ENCODE measurements at regions not wholly inside any gene's neighbourhood (a gene's known extent, or its start where the extent isn't known, plus 50 kb on each side); places are given as distances from the start of the nearest gene placed in this dataset.
"Not testable (repeated sequence)": the region's sequence is repeated elsewhere in the genome, so short reads cannot be mapped to it uniquely, and the experiment has no call there.

DNA sequence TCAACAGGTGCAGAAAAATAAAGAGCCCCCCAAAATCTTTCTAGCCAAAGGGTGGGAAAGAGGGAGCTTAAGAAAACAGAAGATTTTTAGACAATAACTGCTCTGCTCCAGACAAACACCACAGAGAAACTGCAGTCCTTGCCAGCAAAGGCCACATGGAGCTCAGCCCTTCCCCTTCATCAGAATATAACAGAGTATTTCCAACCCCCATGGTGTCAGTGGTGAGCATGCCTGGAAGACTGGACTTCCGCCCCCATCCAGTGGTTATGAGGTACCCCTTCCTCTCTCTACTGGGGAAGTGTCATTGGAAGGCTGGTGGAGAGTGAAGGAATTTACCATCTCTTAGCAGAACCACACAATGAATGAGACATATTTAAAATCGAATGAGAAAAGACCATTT, 1007.3 kb upstream of the CELF2 start:
- DNase-seq: no peak

DNA sequence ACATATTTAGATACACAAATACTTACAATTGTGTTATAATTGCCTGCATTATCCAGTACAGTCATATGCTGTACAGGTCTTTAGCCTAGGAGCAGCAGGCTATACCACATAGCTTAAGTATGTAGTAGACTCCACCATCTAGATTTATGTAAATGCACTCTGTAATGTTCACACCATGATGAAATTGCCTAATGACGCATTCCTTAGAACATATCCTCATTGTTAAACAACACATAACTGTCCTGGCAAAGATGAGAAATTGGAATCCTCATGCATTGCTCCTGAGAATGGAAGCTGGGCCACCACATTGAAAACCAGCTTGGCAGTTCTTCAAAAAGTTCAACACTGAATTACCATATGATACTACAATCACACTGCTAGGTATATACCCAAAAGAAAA, 1002.8 kb upstream of the CELF2 start:
- no peak for DNase-seq

DNA sequence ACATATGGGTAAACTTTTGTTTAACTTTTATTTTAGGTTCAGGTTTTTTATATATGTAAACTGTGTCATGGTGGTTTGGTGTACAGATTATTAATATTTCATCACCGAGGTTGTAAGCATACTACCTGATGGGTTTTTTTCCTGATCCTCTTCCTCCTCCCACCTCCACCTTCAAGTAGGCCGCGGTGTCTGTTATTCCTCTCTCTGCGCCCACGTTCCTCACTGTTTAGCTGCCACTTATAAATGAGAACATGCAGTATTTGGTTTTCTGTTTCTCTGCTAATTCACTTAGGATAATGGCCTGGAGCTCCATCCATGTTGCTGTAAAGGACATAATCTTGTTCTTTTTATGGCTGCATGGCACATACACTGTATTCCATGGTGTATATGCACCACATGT, 1000.0 kb upstream of the CELF2 start:
- no peak for DNase-seq

DNA sequence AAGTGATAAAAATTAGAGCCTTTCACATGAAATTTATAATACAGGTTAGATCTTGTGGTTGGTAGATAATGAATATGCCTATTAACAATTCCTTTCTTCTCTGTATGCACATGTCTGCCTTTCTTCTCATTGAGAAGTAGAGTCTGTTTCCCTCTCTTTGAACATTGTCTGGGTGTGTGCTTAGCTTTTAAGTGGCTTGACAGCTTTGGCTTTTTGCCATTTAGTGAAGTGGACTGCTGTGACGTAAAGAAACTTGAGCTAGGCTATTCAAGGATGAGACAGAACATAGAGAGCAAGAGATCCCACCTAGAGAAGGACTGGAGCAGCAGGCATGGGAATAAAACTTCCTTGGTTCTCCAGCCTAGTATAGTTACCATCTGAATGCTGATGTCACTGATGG, 996.7 kb upstream of the CELF2 start:
- DNase-seq: no peak

DNA sequence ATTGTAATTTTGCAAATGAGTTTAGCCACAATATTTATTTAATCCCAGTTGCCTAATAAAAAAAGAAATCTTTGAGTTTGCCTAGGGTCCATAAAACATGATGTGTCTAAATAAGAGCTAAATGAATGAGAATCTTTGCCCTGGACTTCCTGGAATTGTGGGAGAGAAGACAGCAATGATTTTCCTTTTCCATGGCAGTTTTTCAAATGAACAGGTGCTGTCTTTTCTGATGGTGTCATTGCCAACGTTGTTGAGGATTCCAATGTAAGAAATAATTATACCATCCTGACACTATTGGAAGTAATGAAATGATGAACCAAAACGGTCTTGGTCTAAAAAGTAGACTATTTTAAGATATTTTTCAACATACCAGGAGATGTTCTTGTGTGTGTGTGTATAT, 984.7 kb upstream of the CELF2 start:
- no peak for DNase-seq

DNA sequence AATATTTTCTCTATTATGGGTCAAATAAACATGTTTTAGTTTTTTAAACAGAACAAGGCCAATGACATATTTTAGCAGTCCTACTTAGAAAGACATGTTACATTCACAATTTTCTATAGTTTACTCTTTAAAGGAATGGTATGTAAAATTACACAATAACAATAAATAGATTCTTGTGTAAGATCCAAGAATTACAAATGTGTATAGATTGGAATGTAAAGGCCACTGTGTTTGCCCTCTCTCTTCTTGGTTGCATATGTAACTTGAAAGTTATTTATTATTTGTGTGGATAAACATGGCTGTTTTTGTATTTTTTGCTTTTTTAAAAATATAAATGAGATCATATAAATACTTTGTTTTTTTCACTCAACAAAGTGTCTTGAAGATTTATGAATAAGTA, 979.3 kb upstream of the CELF2 start:
- DNase-seq: no peak

DNA sequence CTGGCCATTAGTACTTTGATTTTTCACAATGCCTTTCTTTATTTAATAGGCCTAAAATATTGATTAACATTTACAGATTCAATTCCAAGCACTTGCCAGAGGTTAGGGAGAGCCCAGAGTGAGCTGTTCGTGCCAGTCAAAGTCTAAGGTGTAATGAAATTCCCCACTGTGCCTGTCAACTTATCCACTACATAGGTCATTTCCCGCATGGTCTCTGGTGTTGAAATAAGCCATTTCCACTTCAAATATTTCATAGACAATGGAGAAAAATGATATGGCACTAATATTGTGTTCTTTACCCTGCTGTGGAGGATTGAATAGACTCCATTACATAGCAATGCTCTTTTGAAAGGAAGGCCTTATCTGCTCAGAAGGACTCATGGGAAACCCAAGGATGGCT, 978.1 kb upstream of the CELF2 start:
- DNase-seq: no peak

DNA sequence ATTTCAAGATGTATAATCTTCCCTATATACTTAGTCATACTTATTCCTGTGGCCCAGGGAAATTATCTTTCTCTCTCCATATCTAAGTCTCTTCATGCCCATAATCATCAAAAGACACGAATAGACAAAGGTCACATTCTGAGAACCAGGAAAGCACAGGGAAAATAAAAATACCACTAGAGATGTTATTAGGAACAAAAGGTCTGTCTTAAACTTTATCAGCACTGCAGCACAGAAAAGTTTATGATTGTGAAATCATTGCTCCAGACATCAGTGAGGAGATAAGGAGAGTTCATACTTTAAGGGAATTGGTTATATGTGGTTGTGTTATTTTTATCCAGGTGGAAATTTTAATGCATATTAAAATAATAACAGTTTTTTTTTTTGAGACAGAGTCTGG, 974.6 kb upstream of the CELF2 start:
- no peak for DNase-seq

DNA sequence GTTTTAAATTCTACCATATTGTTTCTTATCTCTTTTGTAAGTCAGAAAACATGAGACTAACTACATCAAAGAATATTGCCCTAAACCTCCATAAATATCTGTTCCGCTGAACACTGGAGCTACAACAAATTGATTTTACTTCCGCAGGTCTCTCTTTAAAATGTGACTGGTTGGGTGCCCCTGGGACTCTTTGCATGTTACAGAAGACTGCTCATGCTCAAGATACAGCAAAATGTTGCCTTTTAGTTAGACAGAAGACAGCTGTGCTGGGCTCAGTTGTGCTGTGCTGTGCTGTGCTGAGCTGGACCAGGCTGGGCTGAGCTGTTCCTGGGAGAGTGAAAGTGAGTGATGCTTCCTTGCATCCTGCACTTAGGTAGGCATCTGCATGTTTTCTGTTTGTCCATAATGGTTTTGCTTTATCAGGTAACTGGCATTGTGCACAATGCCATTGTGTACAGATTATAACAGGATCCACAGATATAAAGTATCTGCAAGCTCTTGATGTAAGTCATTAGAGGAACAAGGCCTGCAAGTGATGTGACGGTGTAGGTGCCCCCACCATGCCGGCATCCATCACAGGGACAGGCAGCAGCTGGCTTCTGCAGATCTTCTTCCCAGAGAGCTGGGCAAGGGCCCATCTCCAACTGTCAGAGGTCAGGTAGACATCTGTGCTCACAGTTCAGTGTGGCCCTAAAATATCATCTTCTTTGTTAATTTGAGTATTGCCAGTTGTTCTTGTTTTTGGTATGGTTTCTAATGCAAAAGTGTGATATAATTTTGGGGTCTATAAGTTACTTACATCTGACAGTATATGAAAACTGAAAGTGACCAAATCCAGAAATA, 972.5 kb upstream of the CELF2 start:
- no peak for DNase-seq

DNA sequence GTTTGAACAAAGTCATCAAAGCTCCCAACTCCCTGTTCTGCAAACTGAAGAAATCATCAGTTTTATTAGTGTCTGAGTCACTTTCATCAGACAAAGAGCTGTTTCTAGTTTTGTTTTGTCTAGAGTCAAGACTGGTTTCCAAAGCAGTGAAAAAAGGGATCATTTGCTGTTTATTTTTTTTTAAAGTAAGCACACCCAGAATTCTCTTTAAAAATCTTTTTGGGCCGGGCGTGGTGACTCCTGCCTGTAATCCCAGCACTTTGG, 972.0 kb upstream of the CELF2 start:
- no peak for DNase-seq

DNA sequence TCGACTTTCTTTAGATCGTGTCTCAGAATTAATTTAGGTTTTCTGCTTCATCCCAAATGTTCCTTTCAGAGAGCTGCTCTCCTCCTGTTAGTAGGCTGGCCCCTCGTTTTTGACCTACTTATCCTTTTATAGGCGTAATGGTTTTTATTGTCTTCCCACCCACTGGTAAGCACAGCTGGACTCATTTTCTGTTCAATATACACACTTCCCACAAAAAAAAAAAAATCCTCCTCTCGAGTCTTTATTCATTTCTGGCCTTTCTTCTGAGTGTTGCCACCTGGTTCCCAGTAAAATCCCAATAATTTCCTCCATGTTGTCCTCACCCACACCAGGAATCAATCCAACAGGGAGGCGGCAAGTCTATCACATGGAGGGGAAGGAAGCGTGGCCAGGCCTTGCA, 970.2 kb upstream of the CELF2 start:
- DNase-seq: no peak

DNA sequence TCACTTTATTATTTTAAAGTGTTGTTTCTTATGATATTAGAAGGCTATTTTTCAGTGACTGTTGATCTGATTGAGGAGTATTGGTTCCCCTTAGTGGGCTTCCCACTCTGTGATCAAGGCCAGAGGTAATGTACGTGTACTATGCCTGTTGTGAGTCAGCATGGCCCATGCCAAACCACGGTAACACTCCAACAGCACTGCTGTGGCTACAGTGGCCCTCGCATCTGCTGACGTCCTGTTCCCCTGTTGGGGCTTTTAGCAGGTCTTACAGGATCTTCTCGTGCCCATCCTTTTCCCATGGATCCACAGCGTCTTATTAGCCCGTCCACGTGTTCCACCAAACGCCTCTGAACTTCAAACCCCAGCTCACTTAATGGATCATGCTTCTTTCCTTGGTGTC, 964.6 kb upstream of the CELF2 start:
- DNase-seq: no peak

DNA sequence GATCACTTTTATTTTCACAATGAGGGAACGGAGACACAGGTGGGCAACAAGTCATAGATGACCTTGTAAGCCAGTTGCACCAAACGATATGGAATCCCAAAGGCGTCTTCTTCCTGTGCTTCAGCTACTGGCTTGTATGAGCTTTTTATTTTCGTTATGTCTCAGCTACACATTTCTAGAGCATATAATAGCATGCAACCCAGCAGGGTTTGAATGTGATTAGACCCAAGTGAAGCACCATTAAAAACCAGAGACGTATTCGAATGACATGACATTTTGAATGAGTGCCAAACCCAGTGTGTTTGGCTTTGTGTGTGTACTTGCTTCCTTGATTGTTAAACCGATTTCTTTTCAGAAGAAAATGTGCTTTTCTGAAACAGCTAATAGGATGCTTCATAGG, 963.2 kb upstream of the CELF2 start:
- DNase-seq: no peak

DNA sequence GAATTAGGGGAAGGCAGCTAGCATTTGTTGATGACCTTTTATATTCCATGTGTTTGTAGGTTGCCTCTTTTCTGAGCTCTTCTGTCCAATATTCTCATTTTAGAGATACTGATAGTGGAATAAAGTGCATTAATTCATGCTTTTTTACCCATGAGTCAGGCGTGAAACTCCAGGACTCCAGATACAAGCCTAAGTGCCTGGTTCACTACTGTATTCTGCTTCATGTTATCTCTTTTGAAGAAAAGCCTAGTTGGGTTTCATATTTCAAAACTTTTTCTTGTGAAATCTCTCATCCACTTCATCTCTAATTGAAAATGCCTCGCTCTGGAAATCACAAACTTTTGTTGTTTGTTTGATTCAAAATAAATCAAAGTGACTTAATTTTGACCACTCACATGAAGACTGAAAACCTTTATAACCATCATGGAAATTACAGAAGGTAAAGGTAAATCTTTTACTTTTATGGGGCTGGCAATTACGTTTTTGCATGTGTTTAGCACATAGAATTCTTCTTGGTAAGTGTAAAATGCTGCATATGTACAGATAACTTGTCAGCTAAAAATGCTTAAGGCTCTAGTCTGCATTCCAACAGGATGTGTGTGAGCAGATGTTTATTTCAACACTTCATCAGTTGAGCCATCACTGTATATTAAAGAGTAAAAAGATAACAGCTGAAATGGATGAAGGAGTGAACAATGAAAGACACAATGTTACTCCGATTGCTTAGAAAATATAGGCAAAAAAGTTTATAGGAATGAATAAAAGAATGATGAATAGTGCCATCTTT, 961.8 kb upstream of the CELF2 start:
- DNase-seq: no peak

DNA sequence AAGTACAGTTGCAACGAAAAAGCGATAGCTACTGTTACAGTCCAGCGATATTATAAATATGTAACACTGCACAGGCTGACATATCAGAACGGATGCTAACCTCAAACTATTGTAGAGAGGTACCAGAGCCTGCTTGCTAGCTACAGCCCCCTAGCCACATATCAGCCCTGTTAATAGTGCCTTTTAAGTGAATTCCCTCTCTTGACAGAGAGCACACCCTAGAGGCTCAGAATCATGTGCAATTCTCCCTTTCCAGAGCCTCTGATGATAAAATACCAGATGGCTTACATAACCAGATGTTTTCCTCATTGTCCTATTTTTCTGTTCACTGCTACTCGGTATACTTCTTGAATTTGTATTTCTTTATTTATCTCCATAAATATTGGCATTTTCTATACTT, 960.7 kb upstream of the CELF2 start:
- DNase-seq: no peak

DNA sequence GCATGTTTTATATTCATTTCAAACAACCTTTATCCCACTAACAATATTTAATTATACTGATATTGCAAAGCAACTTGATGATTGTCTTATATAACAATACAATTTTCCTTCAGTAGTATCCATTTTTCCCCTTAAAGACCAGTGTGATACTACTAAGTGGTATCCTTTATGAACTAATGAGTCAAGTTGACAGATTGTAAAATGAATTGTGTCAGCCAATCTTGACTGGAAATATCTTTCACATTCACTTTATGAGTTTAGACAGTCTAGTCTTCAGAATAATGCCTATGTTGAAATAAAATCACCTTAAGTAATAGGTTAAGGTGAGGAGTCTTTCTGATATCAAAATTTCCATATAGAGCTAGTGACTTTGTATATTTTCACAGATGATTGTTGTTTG, 950.0 kb upstream of the CELF2 start:
- DNase-seq: no peak

DNA sequence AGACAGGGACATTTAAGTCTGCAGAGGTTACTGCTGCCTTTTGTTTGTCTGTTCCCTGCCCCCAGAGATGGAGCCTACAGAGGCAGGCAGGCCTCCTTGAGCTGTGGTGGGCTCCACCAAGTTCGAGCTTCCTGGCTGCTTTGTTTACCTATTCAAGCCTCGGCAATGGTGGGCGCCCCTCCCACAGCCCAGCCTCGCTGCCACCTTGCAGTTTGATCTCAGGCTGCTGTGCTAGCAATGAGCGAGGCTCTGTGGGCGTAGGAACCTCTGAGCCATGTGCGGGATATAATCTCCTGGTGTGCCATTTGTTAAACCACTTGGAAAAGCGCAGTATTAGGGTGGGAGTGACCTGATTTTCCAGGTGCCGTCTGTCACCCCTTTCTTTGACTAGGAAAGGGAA, 942.8 kb upstream of the CELF2 start:
- DNase-seq: not testable (repeated sequence)

DNA sequence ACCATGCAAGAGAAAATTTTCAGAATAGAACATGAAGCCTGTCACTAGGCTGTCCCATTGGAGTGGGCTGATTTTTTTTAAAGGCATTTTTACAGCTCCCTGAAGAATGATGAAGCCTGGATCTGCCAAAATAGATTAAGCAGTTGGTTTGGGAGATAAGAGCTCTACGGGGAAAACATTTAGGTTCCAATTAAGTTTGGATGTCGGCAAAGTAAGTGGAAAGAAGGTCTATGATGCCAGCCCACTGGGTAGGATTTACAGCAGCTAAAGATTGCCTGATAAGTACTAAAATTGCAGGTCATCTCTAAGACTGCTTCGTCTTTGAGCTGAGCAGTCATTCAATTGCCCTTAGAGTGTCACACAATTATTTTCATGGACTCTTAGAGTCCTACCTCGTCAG, 939.2 kb upstream of the CELF2 start:
- no peak for DNase-seq

DNA sequence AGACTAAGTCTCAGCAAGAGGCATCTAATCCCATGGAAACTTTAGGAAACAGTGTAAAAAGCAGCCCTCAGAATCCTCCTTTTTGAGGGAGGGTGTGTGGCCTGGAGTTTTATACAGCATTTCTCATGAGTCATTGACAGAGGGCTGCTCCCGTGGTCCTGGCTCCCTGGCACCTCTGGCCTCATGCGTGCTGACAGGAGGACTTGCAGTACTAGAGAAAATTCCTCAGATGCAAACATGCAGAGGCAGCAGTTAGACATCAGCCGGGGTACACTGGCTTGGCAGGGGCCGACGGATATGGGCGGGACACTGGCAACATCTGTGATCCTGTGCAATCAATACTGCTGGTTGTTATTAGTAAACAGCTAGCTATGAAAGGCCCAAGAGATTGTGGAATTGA, 925.1 kb upstream of the CELF2 start:
- DNase-seq: no peak

DNA sequence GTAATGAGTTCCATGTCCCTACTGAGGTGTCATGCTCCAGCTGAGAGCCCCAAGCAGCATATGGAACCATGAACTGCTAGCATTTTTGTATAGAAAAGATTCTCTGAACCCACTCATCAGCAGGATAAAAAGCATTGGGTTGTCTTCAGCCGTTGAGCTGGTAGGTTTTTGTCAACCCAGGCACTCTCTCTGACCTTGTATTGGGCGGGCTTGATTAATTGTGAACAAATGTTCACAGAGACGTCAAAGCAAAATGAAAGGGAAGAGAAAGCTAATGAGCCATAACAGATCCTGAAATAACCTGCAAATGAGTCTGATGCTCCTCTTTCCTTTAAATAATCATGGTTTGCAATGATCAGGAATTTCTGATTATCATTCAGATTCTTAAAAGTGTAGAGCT, 924.7 kb upstream of the CELF2 start:
- DNase-seq: no peak

DNA sequence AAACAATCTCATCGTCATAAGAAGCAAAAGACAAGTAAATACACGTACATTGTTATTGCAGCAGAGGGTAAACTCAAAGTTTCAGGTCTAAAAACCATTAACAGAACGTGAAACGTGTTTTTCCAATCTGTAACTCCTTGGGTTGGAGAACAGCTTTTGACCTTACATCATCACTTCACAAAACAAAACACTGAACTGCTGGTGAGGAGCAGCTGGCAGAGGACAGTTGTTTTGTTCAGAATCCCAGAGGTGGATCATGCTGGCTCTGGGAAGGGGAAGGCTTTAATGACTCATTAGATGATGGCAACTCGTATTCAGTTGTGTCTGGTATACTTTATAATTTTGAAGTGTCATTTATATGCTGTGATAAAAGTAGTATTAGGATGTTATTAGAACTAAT, 923.0 kb upstream of the CELF2 start:
- no peak for DNase-seq

DNA sequence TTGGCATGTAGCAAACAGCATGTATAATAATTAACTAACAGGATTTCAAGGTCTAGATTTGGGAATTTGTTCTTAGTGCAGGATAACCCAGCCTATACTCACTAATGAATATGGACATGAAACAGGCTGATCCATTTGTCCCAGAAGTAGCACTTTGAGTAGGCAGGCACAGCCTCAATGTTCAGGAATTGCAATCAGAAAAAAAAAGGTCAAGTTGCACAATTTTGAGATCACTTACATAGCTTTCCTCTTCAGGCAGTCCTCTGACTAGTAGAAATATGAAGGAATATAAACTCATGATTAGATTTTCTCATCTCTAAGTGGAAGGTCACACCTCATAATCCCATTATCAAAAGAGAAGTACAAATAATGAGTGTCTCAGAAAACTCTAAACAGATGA, 921.4 kb upstream of the CELF2 start:
- DNase-seq: no peak

DNA sequence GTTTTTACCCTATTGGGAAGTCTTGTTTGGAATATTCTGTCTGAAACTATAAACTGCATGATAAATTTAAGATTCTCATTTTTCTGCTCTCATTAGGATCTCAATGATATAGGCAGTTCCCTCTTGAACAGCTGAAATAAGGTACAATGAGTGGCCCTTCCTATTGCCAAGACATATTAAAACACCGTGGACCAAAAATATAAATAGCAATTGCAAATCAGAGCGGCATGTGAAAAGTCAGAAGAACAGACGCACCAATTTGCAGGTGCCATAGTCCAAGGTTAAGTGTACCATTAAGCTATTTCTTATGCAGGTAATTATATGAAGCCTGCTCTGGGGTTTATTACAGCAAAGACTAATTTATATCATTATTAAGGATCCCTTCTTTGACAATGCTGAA, 920.8 kb upstream of the CELF2 start:
- no peak for DNase-seq

DNA sequence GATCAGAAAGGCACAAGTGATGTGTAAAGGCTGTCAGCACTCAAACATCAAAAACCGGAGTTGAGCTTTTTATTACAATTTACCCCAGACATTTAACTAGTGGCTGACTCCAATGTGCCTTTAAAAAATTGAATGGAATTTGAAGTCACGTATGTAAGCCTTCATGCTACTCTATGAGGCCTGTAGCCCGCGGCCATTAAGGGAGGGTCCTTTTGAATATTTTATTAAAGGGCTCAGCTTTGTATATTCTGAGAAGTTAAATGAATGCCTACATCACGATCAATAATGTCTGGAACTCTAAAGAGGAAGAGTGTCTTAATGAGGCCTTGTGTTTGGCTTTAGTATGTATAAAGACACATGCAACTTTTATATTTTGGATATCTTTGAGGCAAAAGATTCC, 916.6 kb upstream of the CELF2 start:
- DNase-seq: no peak
